Loucy (cell line): ENCODE measurements at regions not wholly inside any gene's neighbourhood (a gene's known extent, or its start where the extent isn't known, plus 50 kb on each side); places are given as distances from the start of the nearest gene placed in this dataset.

Experiments
- H2AFZ ChIP-seq: fragments of 200-600 bp; sonication (generic); 2 replicates; pipeline ENCODE4 v1.6.0; 2016; ENCODE audit warnings: antibody characterized with exemption, mild to moderate bottlenecking, low read length, moderate library complexity
- H3F3A ChIP-seq: fragments of 200-600 bp; 2 replicates; pipeline ENCODE4 v1.6.0; 2016; ENCODE audit warnings: antibody characterized with exemption, low read depth, mild to moderate bottlenecking
- H3K27me3 ChIP-seq: fragments of 200-600 bp; sonication (generic); 2 replicates; pipeline ENCODE4 v1.6.1; 2014; ENCODE audit warnings: low read length, mild to moderate bottlenecking; ENCODE audit not compliant: insufficient read depth, poor library complexity, severe bottlenecking
- H3K36me3 ChIP-seq: fragments of 200-600 bp; sonication (generic); 2 replicates; pipeline ENCODE4 v1.6.1; 2016; ENCODE audit warnings: low read length; ENCODE audit not compliant: insufficient read depth
- H3K4me1 ChIP-seq: fragments of 200-600 bp; sonication (generic); 2 replicates; pipeline ENCODE4 v1.5.1; 2014; ENCODE audit warnings: low read length, mild to moderate bottlenecking; ENCODE audit not compliant: insufficient read depth, poor library complexity, severe bottlenecking
- H3K4me2 ChIP-seq: fragments of 200-600 bp; sonication (generic); 2 replicates; pipeline ENCODE4 v1.6.0; 2014; ENCODE audit warnings: antibody characterized with exemption, low read length, low read depth, mild to moderate bottlenecking; ENCODE audit not compliant: poor library complexity, severe bottlenecking
- H3K4me3 ChIP-seq: fragments of 200-600 bp; sonication (generic); 2 replicates; pipeline ENCODE4 v1.5.1; 2014; ENCODE audit warnings: low read length, mild to moderate bottlenecking, mixed read lengths; ENCODE audit not compliant: poor library complexity, severe bottlenecking
- H3K79me2 ChIP-seq: fragments of 200-600 bp; sonication (generic); 2 replicates; pipeline ENCODE4 v1.6.1; 2014; ENCODE audit warnings: low read length; ENCODE audit not compliant: insufficient read depth
- H3K9ac ChIP-seq: fragments of 200-600 bp; sonication (generic); 2 replicates; pipeline ENCODE4 v1.6.0; 2014; ENCODE audit warnings: mild to moderate bottlenecking, low read depth, low read length, moderate library complexity; ENCODE audit not compliant: poor library complexity, severe bottlenecking
- H3K9me2 ChIP-seq: fragments of 200-600 bp; sonication (generic); replicated peaks from 2 replicates; pipeline ENCODE4 v1.6.1; 2016; ENCODE audit warnings: low read depth, low read length, mixed read lengths
- H3K9me3 ChIP-seq: fragments of 200-600 bp; sonication (generic); 2 replicates; pipeline ENCODE4 v1.6.1; 2014; ENCODE audit warnings: mild to moderate bottlenecking, antibody characterized with exemption, low read length, low read depth; ENCODE audit not compliant: insufficient read depth
- H4K20me1 ChIP-seq: fragments of 200-600 bp; sonication (generic); 2 replicates; pipeline ENCODE4 v1.6.0; 2014; ENCODE audit warnings: antibody characterized with exemption, low read length, mild to moderate bottlenecking; ENCODE audit not compliant: insufficient read depth, poor library complexity, severe bottlenecking
- CTCF ChIP-seq: fragments of 200-600 bp; sonication (generic); conservative IDR thresholded peaks from 2 replicates; pipeline ENCODE4 v1.5.1; 2014; ENCODE audit warnings: mild to moderate bottlenecking, antibody characterized with exemption, low read length
- EZH2phosphoT487 ChIP-seq: fragments of 200-600 bp; IDR thresholded peaks from 2 replicates; pipeline ENCODE4 v1.6.1; 2018; ENCODE audit warnings: antibody characterized with exemption, mild to moderate bottlenecking, moderate library complexity, borderline replicate concordance

DNA sequence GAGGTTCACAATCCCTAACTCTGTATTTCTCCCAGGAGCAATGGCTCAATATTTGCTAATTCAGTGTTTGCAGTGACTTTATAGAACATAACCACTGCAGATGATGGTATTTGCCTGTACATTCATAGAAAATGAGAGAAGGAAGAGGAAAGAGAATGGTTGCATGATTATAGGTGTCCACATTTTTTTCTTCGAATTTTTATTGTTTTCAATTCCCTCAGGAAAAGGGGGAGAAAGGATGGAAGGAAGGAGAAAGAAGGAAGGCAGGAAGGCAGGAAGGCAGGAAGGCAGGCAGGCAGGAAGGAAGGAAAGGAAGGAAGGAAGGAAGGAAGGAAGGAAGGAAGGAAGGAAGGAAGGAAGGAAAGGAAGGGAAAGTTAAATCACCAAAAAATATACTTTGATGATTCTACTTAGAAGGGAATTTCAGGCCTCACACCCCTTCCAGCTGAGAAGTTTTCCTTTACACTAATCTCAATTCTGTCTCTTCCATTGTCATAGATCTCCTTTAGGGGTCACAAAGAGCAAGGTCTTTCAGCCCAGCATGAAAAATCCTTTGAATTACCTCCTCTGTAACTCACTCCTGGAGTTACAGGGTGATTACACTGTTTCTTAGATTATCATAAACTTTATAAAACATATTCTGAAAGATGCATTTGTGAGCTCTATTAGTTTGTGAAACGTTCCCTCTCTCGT, 118.8 kb upstream of the INHBA start:
- Histone ChIP-seq H2AFZ (0 out of 2 replicates have a peak overlapping the region, but pooled peaks have one; percentile 39), H3K4me1 (peaks cover 19% of the 10 kb centered on the region)

GRCh38 chr7:41820111-41820671, 117.3 kb upstream of the INHBA start:
- Histone ChIP-seq H3K79me2 (no peaks in the 10 kb centered on the region), H3K36me3 (no peaks in the 10 kb centered on the region), H3K9me2 (no peaks in the 10 kb centered on the region), H3K4me3 (no peak overlapping the region), H3F3A (0 out of 2 replicates have a peak, but pooled peaks cover 4% of the 10 kb centered on the region), H3K9ac (no peak overlapping the region), H2AFZ (no peak overlapping the region), H3K9me3 (peaks cover 5% of the 10 kb centered on the region; the same call in 1 of the 2 replicates), H4K20me1 (no peaks in the 10 kb centered on the region), H3K27me3 (no peaks in the 10 kb centered on the region), H3K4me1 (peaks cover 31% of the 10 kb centered on the region), H3K4me2 (no peak overlapping the region)
- TF ChIP-seq CTCF: no peak
- no peak for TF ChIP-seq EZH2phosphoT487

More for the DNA sequence above, 118.8 kb upstream of the INHBA start:
- Histone ChIP-seq H3K36me3 (no peaks in the 10 kb centered on the region), H3K9me3 (peaks cover 5% of the 10 kb centered on the region; the same call in 1 of the 2 replicates), H3K27me3 (no peaks in the 10 kb centered on the region), H3K4me2 (no peak overlapping the region), H3K9me2 (no peaks in the 10 kb centered on the region), H4K20me1 (no peaks in the 10 kb centered on the region), H3F3A (no peaks in the 10 kb centered on the region), H3K79me2 (no peaks in the 10 kb centered on the region), H3K9ac (no peak overlapping the region), H3K4me3 (no peak overlapping the region)
- TF ChIP-seq EZH2phosphoT487 (no peak), CTCF (no peak)

DNA sequence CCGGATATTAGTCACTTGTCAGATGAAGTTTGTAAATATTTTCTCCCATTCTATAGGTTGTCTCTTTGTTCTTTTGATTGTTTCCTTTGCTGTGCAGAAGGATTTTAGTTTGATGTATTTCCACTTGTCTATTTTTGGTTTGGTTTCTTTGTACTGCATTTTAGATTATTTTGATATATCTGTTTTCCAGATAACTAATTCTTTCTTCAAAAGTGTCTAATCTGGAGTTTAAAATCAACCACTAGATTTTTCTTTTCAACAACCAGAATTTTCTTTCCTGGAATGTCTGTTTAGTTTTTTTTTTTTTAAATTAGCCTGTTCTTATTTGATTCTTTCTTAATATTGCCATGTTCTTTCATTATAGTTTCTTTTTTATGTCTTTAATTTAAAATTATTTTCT, 116.8 kb upstream of the INHBA start:
- H3K4me1 ChIP-seq: peaks cover 37% of the 10 kb centered on the region
- H3K4me2 ChIP-seq: no peak overlapping the region
- no peak overlapping the region for H3K9ac ChIP-seq
- no peaks in the 10 kb centered on the region for H3K9me2 ChIP-seq
- H3K27me3 ChIP-seq: no peaks in the 10 kb centered on the region
- no peaks in the 10 kb centered on the region for H3K36me3 ChIP-seq
- no peaks in the 10 kb centered on the region for H3K79me2 ChIP-seq
- H3F3A ChIP-seq: 0 out of 2 replicates have a peak, but pooled peaks cover 4% of the 10 kb centered on the region
- H3K9me3 ChIP-seq: peaks cover 5% of the 10 kb centered on the region; the same call in 1 of the 2 replicates
- H4K20me1 ChIP-seq: no peaks in the 10 kb centered on the region
- TF ChIP-seq EZH2phosphoT487: no peak
- TF ChIP-seq CTCF: no peak
- H3K4me3 ChIP-seq: no peak overlapping the region
- H2AFZ ChIP-seq: no peak overlapping the region
